ENCODE measurements at regions not wholly inside any gene's neighbourhood (a gene's known extent, or its start where the extent isn't known, plus 50 kb on each side); places are given as distances from the start of the nearest gene placed in this dataset.

- TF ChIP-seq POLR2A (IDR thresholded peaks at IDR 0.05) (no peak), CTCF (IDR thresholded peaks at IDR 0.05) (no peak), POLR2AphosphoS5 (IDR thresholded peaks at IDR 0.05) (no peak)
These were observed 499.5 kb upstream of the SPRY2 start for GRCh38 chr13:80840316-80840976.
